ENCODE measurements at regions not wholly inside any gene's neighbourhood (a gene's known extent, or its start where the extent isn't known, plus 50 kb on each side); places are given as distances from the start of the nearest gene placed in this dataset.

DNA sequence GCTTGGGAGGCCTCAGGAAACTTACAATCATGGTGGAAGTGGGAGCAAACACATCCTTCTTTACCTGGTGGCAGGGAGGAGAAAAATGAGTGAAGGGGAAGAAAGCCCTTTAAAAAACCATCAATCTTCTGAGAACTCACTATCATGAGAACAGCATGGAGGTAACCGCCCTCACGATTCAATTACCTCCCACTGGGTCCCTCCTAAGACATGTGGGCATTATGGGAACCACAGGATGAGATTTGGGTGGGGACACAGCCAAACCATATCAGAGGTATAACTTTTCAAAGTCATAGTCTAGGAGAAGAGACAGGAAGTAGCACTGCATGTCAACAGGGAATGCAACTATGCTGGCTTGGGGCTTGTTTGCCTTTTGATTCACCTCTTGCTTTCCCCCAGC is 59.9 kb upstream of the DTNBP1 start (continued):
- TF ChIP-seq, protein P1, sequence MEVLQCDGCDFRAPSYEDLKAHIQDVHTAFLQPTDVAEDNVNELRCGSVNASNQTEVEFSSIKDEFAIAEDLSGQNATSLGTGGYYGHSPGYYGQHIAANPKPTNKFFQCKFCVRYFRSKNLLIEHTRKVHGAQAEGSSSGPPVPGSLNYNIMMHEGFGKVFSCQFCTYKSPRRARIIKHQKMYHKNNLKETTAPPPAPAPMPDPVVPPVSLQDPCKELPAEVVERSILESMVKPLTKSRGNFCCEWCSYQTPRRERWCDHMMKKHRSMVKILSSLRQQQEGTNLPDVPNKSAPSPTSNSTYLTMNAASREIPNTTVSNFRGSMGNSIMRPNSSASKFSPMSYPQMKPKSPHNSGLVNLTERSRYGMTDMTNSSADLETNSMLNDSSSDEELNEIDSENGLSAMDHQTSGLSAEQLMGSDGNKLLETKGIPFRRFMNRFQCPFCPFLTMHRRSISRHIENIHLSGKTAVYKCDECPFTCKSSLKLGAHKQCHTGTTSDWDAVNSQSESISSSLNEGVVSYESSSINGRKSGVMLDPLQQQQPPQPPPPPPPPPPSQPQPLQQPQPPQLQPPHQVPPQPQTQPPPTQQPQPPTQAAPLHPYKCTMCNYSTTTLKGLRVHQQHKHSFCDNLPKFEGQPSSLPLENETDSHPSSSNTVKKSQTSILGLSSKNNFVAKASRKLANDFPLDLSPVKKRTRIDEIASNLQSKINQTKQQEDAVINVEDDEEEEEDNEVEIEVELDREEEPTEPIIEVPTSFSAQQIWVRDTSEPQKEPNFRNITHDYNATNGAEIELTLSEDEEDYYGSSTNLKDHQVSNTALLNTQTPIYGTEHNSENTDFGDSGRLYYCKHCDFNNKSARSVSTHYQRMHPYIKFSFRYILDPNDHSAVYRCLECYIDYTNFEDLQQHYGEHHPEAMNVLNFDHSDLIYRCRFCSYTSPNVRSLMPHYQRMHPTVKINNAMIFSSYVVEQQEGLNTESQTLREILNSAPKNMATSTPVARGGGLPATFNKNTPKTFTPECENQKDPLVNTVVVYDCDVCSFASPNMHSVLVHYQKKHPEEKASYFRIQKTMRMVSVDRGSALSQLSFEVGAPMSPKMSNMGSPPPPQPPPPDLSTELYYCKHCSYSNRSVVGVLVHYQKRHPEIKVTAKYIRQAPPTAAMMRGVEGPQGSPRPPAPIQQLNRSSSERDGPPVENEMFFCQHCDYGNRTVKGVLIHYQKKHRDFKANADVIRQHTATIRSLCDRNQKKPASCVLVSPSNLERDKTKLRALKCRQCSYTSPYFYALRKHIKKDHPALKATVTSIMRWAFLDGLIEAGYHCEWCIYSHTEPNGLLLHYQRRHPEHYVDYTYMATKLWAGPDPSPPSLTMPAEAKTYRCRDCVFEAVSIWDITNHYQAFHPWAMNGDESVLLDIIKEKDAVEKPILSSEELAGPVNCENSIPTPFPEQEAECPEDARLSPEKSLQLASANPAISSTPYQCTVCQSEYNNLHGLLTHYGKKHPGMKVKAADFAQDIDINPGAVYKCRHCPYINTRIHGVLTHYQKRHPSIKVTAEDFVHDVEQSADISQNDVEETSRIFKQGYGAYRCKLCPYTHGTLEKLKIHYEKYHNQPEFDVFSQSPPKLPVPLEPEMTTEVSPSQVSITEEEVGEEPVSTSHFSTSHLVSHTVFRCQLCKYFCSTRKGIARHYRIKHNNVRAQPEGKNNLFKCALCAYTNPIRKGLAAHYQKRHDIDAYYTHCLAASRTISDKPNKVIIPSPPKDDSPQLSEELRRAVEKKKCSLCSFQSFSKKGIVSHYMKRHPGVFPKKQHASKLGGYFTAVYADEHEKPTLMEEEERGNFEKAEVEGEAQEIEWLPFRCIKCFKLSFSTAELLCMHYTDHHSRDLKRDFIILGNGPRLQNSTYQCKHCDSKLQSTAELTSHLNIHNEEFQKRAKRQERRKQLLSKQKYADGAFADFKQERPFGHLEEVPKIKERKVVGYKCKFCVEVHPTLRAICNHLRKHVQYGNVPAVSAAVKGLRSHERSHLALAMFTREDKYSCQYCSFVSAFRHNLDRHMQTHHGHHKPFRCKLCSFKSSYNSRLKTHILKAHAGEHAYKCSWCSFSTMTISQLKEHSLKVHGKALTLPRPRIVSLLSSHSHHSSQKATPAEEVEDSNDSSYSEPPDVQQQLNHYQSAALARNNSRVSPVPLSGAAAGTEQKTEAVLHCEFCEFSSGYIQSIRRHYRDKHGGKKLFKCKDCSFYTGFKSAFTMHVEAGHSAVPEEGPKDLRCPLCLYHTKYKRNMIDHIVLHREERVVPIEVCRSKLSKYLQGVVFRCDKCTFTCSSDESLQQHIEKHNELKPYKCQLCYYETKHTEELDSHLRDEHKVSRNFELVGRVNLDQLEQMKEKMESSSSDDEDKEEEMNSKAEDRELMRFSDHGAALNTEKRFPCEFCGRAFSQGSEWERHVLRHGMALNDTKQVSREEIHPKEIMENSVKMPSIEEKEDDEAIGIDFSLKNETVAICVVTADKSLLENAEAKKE (CRISPR knock-in tag; IDR thresholded peaks at IDR 0.05): no peak
- no peak for TF ChIP-seq ZNF114 (CRISPR knock-in tag; IDR thresholded peaks at IDR 0.05)
- TF ChIP-seq, protein P2, sequence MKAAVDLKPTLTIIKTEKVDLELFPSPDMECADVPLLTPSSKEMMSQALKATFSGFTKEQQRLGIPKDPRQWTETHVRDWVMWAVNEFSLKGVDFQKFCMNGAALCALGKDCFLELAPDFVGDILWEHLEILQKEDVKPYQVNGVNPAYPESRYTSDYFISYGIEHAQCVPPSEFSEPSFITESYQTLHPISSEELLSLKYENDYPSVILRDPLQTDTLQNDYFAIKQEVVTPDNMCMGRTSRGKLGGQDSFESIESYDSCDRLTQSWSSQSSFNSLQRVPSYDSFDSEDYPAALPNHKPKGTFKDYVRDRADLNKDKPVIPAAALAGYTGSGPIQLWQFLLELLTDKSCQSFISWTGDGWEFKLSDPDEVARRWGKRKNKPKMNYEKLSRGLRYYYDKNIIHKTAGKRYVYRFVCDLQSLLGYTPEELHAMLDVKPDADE (IDR thresholded peaks at IDR 0.05): no peak
- no peak for TF ChIP-seq CREB1 (CRISPR knock-in tag; IDR thresholded peaks at IDR 0.05; ENCODE audit: low read depth)
- TF ChIP-seq POLR2AphosphoS5 (IDR thresholded peaks at IDR 0.05; ENCODE audit: low read depth): no peak
- no peak for TF ChIP-seq JUNB (IDR thresholded peaks at IDR 0.05; ENCODE audit: unreplicated experiment)
- no peak for TF ChIP-seq EZH2phosphoT487 (IDR thresholded peaks at IDR 0.05; ENCODE audit: unreplicated experiment)
- no peak for TF ChIP-seq EZH2 (IDR thresholded peaks at IDR 0.05; ENCODE audit: low read depth, unreplicated experiment)

DNA sequence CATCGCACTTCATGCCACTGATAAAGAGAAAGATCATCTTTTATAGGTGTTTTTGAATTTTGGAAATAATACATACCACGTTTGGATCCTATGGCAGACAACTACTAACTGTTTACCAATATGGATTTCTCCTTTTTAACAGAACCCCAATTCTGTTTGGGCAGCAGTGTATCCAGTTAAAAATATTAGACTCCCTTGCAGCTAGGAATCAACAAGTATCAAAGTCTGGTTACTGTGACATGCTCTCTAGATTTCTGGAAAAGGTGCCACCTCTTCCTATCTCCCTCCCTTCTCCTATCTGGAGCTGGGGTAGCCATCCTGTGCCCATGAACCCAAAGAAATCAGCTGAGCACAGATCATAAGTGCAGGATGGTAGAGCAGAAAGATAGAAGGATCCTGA is 54.1 kb upstream of the DTNBP1 start:
- Histone ChIP-seq H3K27ac (ENCODE audit: low read depth) (no peak overlapping the region), H3K9me2 (ENCODE audit: insufficient read depth) (peaks cover 15% of the 10 kb centered on the region; the same call in 1 of the 2 replicates), H3K36me3 (ENCODE audit: insufficient read depth) (no peaks in the 10 kb centered on the region), H3K4me3 (no peak overlapping the region), H3K4me2 (no peak overlapping the region), H4K20me1 (replicated peaks; ENCODE audit: insufficient read depth) (no peaks in the 10 kb centered on the region), H3K4me1 (ENCODE audit: insufficient read depth) (no peaks in the 10 kb centered on the region), H3K79me2 (replicated peaks; ENCODE audit: insufficient read depth) (no peaks in the 10 kb centered on the region), H3F3A (replicated peaks; ENCODE audit: low read depth) (no peaks in the 10 kb centered on the region), H2AFZ (no peak overlapping the region), H3K27me3 (ENCODE audit: insufficient read depth) (no peaks in the 10 kb centered on the region)
- no peak overlapping the region for H3K4me3 Mint-ChIP-seq
- ATAC-seq: no peak
- H3K36me3 Mint-ChIP-seq (ENCODE audit: low read depth): no peaks in the 10 kb centered on the region
- 0 out of 3 replicates have a peak, but pooled peaks cover 2% of the 10 kb centered on the region for H3K4me1 Mint-ChIP-seq
- no peak overlapping the region for H3K27ac Mint-ChIP-seq
- no peak for DNase-seq (ENCODE audit: low spot score)
- peaks cover 19% of the 10 kb centered on the region for H3K9me3 Mint-ChIP-seq
- H3K27me3 Mint-ChIP-seq (ENCODE audit: insufficient read depth, low read depth, poor library complexity): peaks cover 1% of the 10 kb centered on the region
- TF ChIP-seq ZNF331 (CRISPR knock-in tag; IDR thresholded peaks at IDR 0.05; ENCODE audit: low read depth) (no peak), STAT1 (IDR thresholded peaks at IDR 0.05; ENCODE audit: unreplicated experiment) (no peak), EZH2 (IDR thresholded peaks at IDR 0.05; ENCODE audit: low read depth, unreplicated experiment) (no peak), POLR2AphosphoS5 (IDR thresholded peaks at IDR 0.05; ENCODE audit: low read depth) (no peak), ZNF114 (CRISPR knock-in tag; IDR thresholded peaks at IDR 0.05) (no peak)
- TF ChIP-seq, protein P3, sequence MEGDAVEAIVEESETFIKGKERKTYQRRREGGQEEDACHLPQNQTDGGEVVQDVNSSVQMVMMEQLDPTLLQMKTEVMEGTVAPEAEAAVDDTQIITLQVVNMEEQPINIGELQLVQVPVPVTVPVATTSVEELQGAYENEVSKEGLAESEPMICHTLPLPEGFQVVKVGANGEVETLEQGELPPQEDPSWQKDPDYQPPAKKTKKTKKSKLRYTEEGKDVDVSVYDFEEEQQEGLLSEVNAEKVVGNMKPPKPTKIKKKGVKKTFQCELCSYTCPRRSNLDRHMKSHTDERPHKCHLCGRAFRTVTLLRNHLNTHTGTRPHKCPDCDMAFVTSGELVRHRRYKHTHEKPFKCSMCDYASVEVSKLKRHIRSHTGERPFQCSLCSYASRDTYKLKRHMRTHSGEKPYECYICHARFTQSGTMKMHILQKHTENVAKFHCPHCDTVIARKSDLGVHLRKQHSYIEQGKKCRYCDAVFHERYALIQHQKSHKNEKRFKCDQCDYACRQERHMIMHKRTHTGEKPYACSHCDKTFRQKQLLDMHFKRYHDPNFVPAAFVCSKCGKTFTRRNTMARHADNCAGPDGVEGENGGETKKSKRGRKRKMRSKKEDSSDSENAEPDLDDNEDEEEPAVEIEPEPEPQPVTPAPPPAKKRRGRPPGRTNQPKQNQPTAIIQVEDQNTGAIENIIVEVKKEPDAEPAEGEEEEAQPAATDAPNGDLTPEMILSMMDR (conservative IDR thresholded peaks at IDR 0.05; ENCODE audit: low read depth in 2 of 2): no peak
- TF ChIP-seq, protein P4, sequence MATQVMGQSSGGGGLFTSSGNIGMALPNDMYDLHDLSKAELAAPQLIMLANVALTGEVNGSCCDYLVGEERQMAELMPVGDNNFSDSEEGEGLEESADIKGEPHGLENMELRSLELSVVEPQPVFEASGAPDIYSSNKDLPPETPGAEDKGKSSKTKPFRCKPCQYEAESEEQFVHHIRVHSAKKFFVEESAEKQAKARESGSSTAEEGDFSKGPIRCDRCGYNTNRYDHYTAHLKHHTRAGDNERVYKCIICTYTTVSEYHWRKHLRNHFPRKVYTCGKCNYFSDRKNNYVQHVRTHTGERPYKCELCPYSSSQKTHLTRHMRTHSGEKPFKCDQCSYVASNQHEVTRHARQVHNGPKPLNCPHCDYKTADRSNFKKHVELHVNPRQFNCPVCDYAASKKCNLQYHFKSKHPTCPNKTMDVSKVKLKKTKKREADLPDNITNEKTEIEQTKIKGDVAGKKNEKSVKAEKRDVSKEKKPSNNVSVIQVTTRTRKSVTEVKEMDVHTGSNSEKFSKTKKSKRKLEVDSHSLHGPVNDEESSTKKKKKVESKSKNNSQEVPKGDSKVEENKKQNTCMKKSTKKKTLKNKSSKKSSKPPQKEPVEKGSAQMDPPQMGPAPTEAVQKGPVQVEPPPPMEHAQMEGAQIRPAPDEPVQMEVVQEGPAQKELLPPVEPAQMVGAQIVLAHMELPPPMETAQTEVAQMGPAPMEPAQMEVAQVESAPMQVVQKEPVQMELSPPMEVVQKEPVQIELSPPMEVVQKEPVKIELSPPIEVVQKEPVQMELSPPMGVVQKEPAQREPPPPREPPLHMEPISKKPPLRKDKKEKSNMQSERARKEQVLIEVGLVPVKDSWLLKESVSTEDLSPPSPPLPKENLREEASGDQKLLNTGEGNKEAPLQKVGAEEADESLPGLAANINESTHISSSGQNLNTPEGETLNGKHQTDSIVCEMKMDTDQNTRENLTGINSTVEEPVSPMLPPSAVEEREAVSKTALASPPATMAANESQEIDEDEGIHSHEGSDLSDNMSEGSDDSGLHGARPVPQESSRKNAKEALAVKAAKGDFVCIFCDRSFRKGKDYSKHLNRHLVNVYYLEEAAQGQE (IDR thresholded peaks at IDR 0.05; ENCODE audit: unreplicated experiment): no peak
